H1 (cell line): ENCODE measurements at regions not wholly inside any gene's neighbourhood (a gene's known extent, or its start where the extent isn't known, plus 50 kb on each side); places are given as distances from the start of the nearest gene placed in this dataset.

Experiments used
- CTCF ChIA-PET: fragments of 300-600 bp; sonication (Branson Sonifier 250); formaldehyde crosslinking; loops from one replicate; lab custom pipeline; 2021; ENCODE audit not compliant: partially characterized antibody; lab: Charles Lee
- POLR2A ChIA-PET: fragments of 300-600 bp; sonication (Branson Sonifier 250); formaldehyde crosslinking; loops from one replicate; lab custom pipeline; 2021; ENCODE audit warnings: inconsistent platforms; ENCODE audit not compliant: partially characterized antibody; lab: Charles Lee
- DNase-seq, 2 experiments: peaks; one replicate each; pipeline versions ENCODE4 v3.0.0 to v3.0.0-alpha.2; 2010 to 2022; ENCODE audit warnings: low spot score in 2 of 2, low read depth in 1 of 2, mixed read lengths in 1 of 2
- FAIRE-seq: peaks from 2 replicates; lab custom pipeline; 2011; peaks lifted over from hg19 to GRCh38; lab: Jason Lieb, UNC
- H2AFZ ChIP-seq: 2 replicates; pipeline ENCODE4 v1.8.1; 2012; ENCODE audit warnings: low read length, inconsistent platforms
- H2AK5ac ChIP-seq: 2 replicates; pipeline ENCODE4 v1.6.1; 2013; ENCODE audit warnings: low read depth, low read length
- H2BK120ac ChIP-seq: replicated peaks from 2 replicates; pipeline ENCODE3; 2013; ENCODE audit warnings: low read depth, low read length, inconsistent platforms
- H2BK12ac ChIP-seq: 2 replicates; pipeline ENCODE4 v1.6.1; 2013; ENCODE audit warnings: low read depth, low read length
- H2BK15ac ChIP-seq: 2 replicates; pipeline ENCODE4 v1.6.1; 2013; ENCODE audit warnings: low read length
- H2BK20ac ChIP-seq: 2 replicates; pipeline ENCODE4 v1.6.1; 2013; ENCODE audit warnings: low read length
- H2BK5ac ChIP-seq: 2 replicates; pipeline ENCODE4 v1.6.1; 2013; ENCODE audit warnings: low read depth, low read length
- H3K14ac ChIP-seq: 2 replicates; pipeline ENCODE4 v1.6.1; 2013; ENCODE audit warnings: inconsistent platforms; ENCODE audit not compliant: insufficient read length
- H3K18ac ChIP-seq: 2 replicates; pipeline ENCODE4 v1.6.1; 2013; ENCODE audit warnings: low read length; ENCODE audit errors: extremely low read depth
- H3K23ac ChIP-seq: 2 replicates; pipeline ENCODE4 v1.6.1; 2013; ENCODE audit warnings: inconsistent platforms; ENCODE audit not compliant: insufficient read length
- H3K23me2 ChIP-seq: 2 replicates; pipeline ENCODE4 v1.6.1; 2013; ENCODE audit warnings: low read depth, low read length
- H3K27ac ChIP-seq: 2 replicates; pipeline ENCODE4 v1.6.1; 2011; ENCODE audit warnings: low read depth, low read length, inconsistent platforms
- H3K27me3 ChIP-seq, 4 experiments: replicated peaks in 1 of 4; 1 replicate in 1 of 4; 2 replicates in 3 of 4; pipeline versions ENCODE4 v1.6.1 to v1.8.1; 2011 to 2013; ENCODE audit warnings: low read length in 3 of 4, mild to moderate bottlenecking in 3 of 4, inconsistent platforms in 2 of 4, mixed read lengths in 2 of 4, moderate library complexity in 1 of 4; ENCODE audit not compliant: control insufficient read depth in 3 of 4, insufficient read depth in 3 of 4; ENCODE audit errors: extremely low read depth in 1 of 4
- H3K36me3 ChIP-seq, 4 experiments: 2 replicates each; pipeline versions ENCODE4 v1.6.1 to v1.8.1; 2011 to 2013; ENCODE audit warnings: mild to moderate bottlenecking in 4 of 4, low read length in 3 of 4, moderate library complexity in 2 of 4, control low read depth in 1 of 4, inconsistent platforms in 1 of 4; ENCODE audit not compliant: insufficient read depth in 4 of 4, control insufficient read depth in 2 of 4
- H3K4ac ChIP-seq: replicated peaks from 2 replicates; pipeline ENCODE3; 2013; ENCODE audit warnings: low read length, low read depth, mixed read lengths, inconsistent platforms; ENCODE audit not compliant: insufficient read length
- H3K4me1 ChIP-seq, 4 experiments: replicated peaks in 1 of 4; 1 replicate in 1 of 4; 2 replicates in 3 of 4; pipeline versions ENCODE4 v1.6.1 to v1.8.1; 2011 to 2013; ENCODE audit warnings: low read length in 3 of 4, inconsistent platforms in 2 of 4, mixed read lengths in 1 of 4; ENCODE audit not compliant: insufficient read depth in 4 of 4, control insufficient read depth in 3 of 4
- H3K4me2 ChIP-seq, 2 experiments: 2 replicates each; pipeline versions ENCODE4 v1.6.1 to v1.8.1; 2011 to 2013; ENCODE audit warnings: low read depth in 2 of 2, low read length in 2 of 2, control low read depth in 1 of 2, inconsistent platforms in 1 of 2, mild to moderate bottlenecking in 1 of 2; ENCODE audit not compliant: insufficient read depth in 1 of 2
- H3K4me3 ChIP-seq, 4 experiments: fragments of 200-600, 300-600 bp in 1 of 4; sonication (generic), shearing (Covaris generic), sonication (Bioruptor Twin) in 1 of 4; 2 replicates each; pipeline versions ENCODE4 v1.5.1 to v1.8.1; 2011 to 2016; ENCODE audit warnings: low read length in 4 of 4, low read depth in 3 of 4, control low read depth in 2 of 4, inconsistent platforms in 2 of 4, mild to moderate bottlenecking in 2 of 4, mixed read lengths in 1 of 4, moderate library complexity in 1 of 4; ENCODE audit not compliant: insufficient read depth in 2 of 4; ENCODE audit errors: extremely low read depth in 1 of 4
- H3K56ac ChIP-seq: replicated peaks from 2 replicates; pipeline ENCODE3; 2013; ENCODE audit warnings: low read depth, mild to moderate bottlenecking, mixed read lengths, low read length, inconsistent platforms; ENCODE audit not compliant: insufficient read length
- H3K79me1 ChIP-seq: 2 replicates; pipeline ENCODE4 v1.6.1; 2013; ENCODE audit warnings: low read depth, low read length, control low read depth
- H3K79me2 ChIP-seq, 2 experiments: 2 replicates each; pipeline versions ENCODE4 v1.6.1 to v1.8.1; 2012 to 2013; ENCODE audit warnings: low read length in 2 of 2, mild to moderate bottlenecking in 2 of 2, inconsistent platforms in 1 of 2; ENCODE audit not compliant: insufficient read depth in 2 of 2, control insufficient read depth in 1 of 2
- H3K9ac ChIP-seq, 4 experiments: replicated peaks in 1 of 4; 1 replicate in 1 of 4; 2 replicates in 3 of 4; pipeline versions ENCODE4 v1.6.1 to v1.8.1; 2011 to 2013; ENCODE audit warnings: low read depth in 3 of 4, low read length in 3 of 4, control low read depth in 2 of 4, mild to moderate bottlenecking in 2 of 4, moderate library complexity in 2 of 4, inconsistent platforms in 1 of 4; ENCODE audit errors: extremely low read depth in 1 of 4
- H3K9me3 ChIP-seq, 2 experiments: 2 replicates each; pipeline versions ENCODE4 v1.6.1 to v1.8.1; 2012 to 2013; ENCODE audit warnings: mild to moderate bottlenecking in 2 of 2, moderate library complexity in 2 of 2, control low read depth in 1 of 2, inconsistent platforms in 1 of 2, low read depth in 1 of 2, low read length in 1 of 2, mixed read lengths in 1 of 2; ENCODE audit not compliant: insufficient read depth in 2 of 2
- H4K20me1 ChIP-seq, 2 experiments: replicated peaks in 1 of 2; 2 replicates each; pipeline versions ENCODE3 to v1.8.1; 2011 to 2013; ENCODE audit warnings: inconsistent platforms in 2 of 2, low read length in 2 of 2, mild to moderate bottlenecking in 1 of 2; ENCODE audit not compliant: insufficient read depth in 2 of 2, control insufficient read depth in 1 of 2
- H4K5ac ChIP-seq: 2 replicates; pipeline ENCODE4 v1.6.1; 2013; ENCODE audit warnings: low read length, low read depth, mixed read lengths, inconsistent platforms; ENCODE audit not compliant: insufficient read length
- H4K8ac ChIP-seq: 2 replicates; pipeline ENCODE4 v1.8.0; 2013; ENCODE audit warnings: mild to moderate bottlenecking, moderate library complexity, low read length, inconsistent platforms; ENCODE audit not compliant: insufficient read depth; ENCODE audit errors: extremely low read depth
- H4K91ac ChIP-seq: replicated peaks from 2 replicates; pipeline ENCODE3; 2013; ENCODE audit warnings: low read length, mixed read lengths, inconsistent platforms; ENCODE audit not compliant: insufficient read length
- BACH1 ChIP-seq: IDR thresholded peaks from 2 replicates; pipeline ENCODE4 v1.6.1; 2012; ENCODE audit warnings: low read length, improper control_type of control experiment
- CBX8 ChIP-seq: fragments of 300-800, 300-1000 bp; sonication (generic); IDR thresholded peaks from 2 replicates; pipeline ENCODE4 v1.7.1; 2016; ENCODE audit warnings: low read depth, low read length, borderline replicate concordance
- HDAC6 ChIP-seq: IDR thresholded peaks from one replicate; pipeline ENCODE4 v1.7.1; 2012; ENCODE audit warnings: low read depth, mild to moderate bottlenecking, inconsistent platforms, low read length, moderate library complexity
- NRF1 ChIP-seq: IDR thresholded peaks from 2 replicates; pipeline ENCODE4 v1.6.1; 2011; ENCODE audit warnings: mild to moderate bottlenecking, low read depth, low read length, improper control_type of control experiment
- SP2 ChIP-seq: IDR thresholded peaks from 2 replicates; pipeline ENCODE4 v1.6.1; 2012; ENCODE audit warnings: mild to moderate bottlenecking, low read length, inconsistent platforms
- SP4 ChIP-seq: IDR thresholded peaks from 2 replicates; pipeline ENCODE4 v1.6.1; 2012; ENCODE audit warnings: low read length, inconsistent platforms
- WGBS, 2 experiments: shearing (Covaris generic) in 1 of 2; methylation state at CpG; one replicate each; pipeline versions ENCODE4 v1.1.6 to v1.1.7; 2013 to 2015; ENCODE audit warnings: low lambda C conversion rate in 2 of 2, mixed read lengths in 2 of 2, inconsistent platforms in 1 of 2, low coverage in 1 of 2, missing lambda C conversion rate in 1 of 2; ENCODE audit not compliant: insufficient replicate concordance in 2 of 2, insufficient coverage in 1 of 2, insufficient read length in 1 of 2; ENCODE audit errors: extremely low coverage in 1 of 2, missing lambda C conversion rate in 1 of 2; 5-methylcytosine and 5-hydroxymethylcytosine counted together
- TF ChIP-seq, protein P1 (sequence below), 3 experiments: IDR thresholded peaks; 1 replicate in 2 of 3; 2 replicates in 1 of 3; pipeline versions ENCODE4 v1.5.1 to v1.6.1; 2011; ENCODE audit warnings: low read length in 3 of 3, mild to moderate bottlenecking in 3 of 3, inconsistent platforms in 2 of 3, low read depth in 1 of 3, moderate library complexity in 1 of 3; ENCODE audit not compliant: insufficient read depth in 1 of 3; ENCODE audit errors: control extremely low read depth in 1 of 3

DNA sequence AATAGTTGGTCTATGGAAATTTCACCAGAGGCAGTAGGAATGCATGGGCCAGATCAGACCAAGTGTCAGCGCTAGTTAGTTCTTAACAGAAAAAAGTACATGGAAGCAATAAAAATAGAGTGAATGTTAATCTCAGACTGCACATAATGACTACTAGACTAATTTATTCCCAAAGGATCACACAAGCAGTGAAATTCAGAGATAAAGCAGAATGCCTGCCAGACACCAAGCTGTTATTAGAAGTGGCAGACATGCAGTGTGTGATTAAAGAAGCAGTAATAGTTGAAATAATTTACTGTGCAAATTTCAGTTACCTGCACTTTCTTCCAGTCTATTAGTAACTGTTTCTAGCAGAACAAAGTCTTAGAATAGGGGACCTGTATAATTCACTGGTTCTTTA lies 1024.2 kb downstream of the CDH9 start:
- CTCF ChIA-PET, result no interaction called here
- Histone ChIP-seq H4K8ac (no peak overlapping the region), H3K4me3 (no peak overlapping the region), H2BK20ac (no peak overlapping the region), H3K79me1 (no peaks in the 10 kb centered on the region), H2BK15ac (no peak overlapping the region), H3K27ac (no peak overlapping the region), H3K18ac (no peak overlapping the region), H2BK5ac (no peak overlapping the region), H3K4me2 (no peak overlapping the region), H3K56ac (no peak overlapping the region), H3K27me3 (no peaks in the 10 kb centered on the region), H2AFZ (no peak overlapping the region), H4K5ac (no peak overlapping the region), H3K4ac (no peak overlapping the region), H3K14ac (no peak overlapping the region), H2AK5ac (no peak overlapping the region), H3K4me1 (no peaks in the 10 kb centered on the region), H3K9me3 (no peaks in the 10 kb centered on the region), H4K20me1 (no peaks in the 10 kb centered on the region), H4K91ac (no peak overlapping the region), H3K23me2 (no peaks in the 10 kb centered on the region), H3K36me3 (no peaks in the 10 kb centered on the region), H2BK120ac (no peak overlapping the region), H3K23ac (no peak overlapping the region), H3K79me2 (no peaks in the 10 kb centered on the region), H3K9ac (no peak overlapping the region), H2BK12ac (no peak overlapping the region)
- DNase-seq (no peak), FAIRE-seq (no peak)
- 87% methylated on average over 1 of the region's 1 CpG; no CpG with 5 or more reads in 1 of the 2 experiments for WGBS, 2 experiments
- POLR2A ChIA-PET, result no interaction called here
- TF ChIP-seq HDAC6 (no peak), SP4 (no peak), SP2 (no peak), NRF1 (no peak), CBX8 (no peak), BACH1 (no peak)
- TF ChIP-seq, protein P1, sequence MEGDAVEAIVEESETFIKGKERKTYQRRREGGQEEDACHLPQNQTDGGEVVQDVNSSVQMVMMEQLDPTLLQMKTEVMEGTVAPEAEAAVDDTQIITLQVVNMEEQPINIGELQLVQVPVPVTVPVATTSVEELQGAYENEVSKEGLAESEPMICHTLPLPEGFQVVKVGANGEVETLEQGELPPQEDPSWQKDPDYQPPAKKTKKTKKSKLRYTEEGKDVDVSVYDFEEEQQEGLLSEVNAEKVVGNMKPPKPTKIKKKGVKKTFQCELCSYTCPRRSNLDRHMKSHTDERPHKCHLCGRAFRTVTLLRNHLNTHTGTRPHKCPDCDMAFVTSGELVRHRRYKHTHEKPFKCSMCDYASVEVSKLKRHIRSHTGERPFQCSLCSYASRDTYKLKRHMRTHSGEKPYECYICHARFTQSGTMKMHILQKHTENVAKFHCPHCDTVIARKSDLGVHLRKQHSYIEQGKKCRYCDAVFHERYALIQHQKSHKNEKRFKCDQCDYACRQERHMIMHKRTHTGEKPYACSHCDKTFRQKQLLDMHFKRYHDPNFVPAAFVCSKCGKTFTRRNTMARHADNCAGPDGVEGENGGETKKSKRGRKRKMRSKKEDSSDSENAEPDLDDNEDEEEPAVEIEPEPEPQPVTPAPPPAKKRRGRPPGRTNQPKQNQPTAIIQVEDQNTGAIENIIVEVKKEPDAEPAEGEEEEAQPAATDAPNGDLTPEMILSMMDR (IDR thresholded peaks at IDR 0.05; ENCODE audit: control extremely low read depth in 1 of 3, insufficient read depth in 1 of 3, low read depth in 1 of 3, low read length in 3 of 3), result no peak
